NT2/D1 (cell line): ENCODE measurements at regions not wholly inside any gene's neighbourhood (a gene's known extent, or its start where the extent isn't known, plus 50 kb on each side); places are given as distances from the start of the nearest gene placed in this dataset.
"Not testable (repeated sequence)": the region's sequence is repeated elsewhere in the genome, so short reads cannot be mapped to it uniquely, and the experiment has no call there.

Source experiments
- SUZ12 ChIP-seq: IDR thresholded peaks from 2 replicates; pipeline ENCODE4 v1.6.1; 2011; ENCODE audit not compliant: insufficient read length, insufficient read depth; ENCODE audit errors: extremely low read depth
- YY1 ChIP-seq: IDR thresholded peaks from 2 replicates; pipeline ENCODE4 v1.6.1; 2011; ENCODE audit not compliant: insufficient read length, insufficient read depth
- ZNF274 ChIP-seq: IDR thresholded peaks from 2 replicates; pipeline ENCODE4 v1.6.1; 2011; ENCODE audit warnings: mild to moderate bottlenecking, low read depth, low read length

DNA sequence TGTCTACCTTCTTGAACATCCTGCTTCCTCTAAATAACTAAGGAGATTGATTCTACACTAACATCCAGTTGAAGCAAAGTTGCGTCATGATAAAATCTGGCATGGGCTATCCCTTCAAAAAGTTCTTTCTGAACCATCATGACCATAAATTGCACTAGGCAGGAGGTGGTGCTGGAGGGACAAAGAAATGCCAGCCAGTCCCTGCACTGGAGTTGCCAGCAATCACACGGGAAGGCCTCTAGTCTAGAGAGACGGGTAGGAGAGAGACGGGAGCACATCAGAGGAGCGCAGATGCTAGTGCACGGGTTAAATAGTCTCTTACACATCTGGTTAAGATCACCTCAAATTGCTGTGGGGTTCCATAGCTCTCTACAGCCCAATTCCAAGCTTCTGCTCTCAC, 111.2 kb upstream of the PLGLB2 start:
- not testable (repeated sequence) for TF ChIP-seq ZNF274, YY1, SUZ12
